GM19240 (cell line): ENCODE measurements at regions not wholly inside any gene's neighbourhood (a gene's known extent, or its start where the extent isn't known, plus 50 kb on each side); places are given as distances from the start of the nearest gene placed in this dataset.
"Not testable (repeated sequence)": the region's sequence is repeated elsewhere in the genome, so short reads cannot be mapped to it uniquely, and the experiment has no call there.

Experiments used
- DNase-seq: peaks from one replicate; pipeline ENCODE4 v3.0.0; 2011; ENCODE audit warnings: low spot score; ENCODE audit not compliant: insufficient read length

- no peak for DNase-seq
Measured at GRCh38 chr4:148874331-148874730, 432.1 kb upstream of the NR3C2 start.

DNA sequence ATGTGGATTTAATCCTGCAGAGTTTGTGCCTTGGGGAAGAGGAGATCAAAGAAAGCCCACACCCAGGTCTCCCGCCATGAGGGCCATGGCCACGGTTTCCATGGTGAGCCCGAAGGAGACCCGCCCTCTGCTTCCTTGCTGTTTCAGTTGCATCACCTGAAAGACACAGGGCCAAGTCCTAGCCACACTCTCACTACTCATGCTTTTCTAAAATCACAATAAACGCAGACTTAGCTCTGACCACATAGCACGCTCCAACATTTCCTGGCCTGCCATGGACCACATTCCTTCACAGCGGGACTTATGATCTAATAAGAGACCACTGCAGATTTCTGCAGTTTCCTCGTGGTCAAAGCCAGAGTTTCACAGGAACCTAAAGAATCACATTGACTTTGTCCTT lies 426.0 kb upstream of the NR3C2 start:
- no peak for DNase-seq

DNA sequence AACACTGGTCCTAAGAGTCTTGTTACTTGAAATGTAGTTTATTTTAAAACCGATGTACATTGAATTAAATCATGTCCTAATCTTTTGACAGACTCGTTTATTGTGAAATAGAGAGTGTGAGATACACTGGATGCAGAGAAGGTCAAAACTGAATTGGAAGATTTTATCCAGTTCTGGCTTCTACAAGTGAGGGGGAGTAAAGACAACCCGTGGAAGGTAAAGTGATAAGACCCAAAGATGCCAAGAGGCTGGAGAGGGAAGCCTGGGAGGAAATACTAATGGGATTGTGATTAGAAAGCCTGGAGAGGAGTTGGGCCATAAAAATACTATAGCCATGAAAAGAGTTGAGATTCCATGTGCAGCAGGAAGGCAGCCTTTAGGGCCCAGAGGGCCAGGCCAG lies 424.5 kb upstream of the NR3C2 start:
- no peak for DNase-seq

- DNase-seq, result no peak
Measured at GRCh38 chr4:148857973-148858534, 415.8 kb upstream of the NR3C2 start.

GRCh38 chr4:148857239-148857972 lies 415.2 kb upstream of the NR3C2 start:
- no peak for DNase-seq

- no peak for DNase-seq
Measured at GRCh38 chr4:148854203-148854602, 412.0 kb upstream of the NR3C2 start.

- DNase-seq, result no peak
Measured at GRCh38 chr4:148852092-148852699, 410.0 kb upstream of the NR3C2 start.

DNA sequence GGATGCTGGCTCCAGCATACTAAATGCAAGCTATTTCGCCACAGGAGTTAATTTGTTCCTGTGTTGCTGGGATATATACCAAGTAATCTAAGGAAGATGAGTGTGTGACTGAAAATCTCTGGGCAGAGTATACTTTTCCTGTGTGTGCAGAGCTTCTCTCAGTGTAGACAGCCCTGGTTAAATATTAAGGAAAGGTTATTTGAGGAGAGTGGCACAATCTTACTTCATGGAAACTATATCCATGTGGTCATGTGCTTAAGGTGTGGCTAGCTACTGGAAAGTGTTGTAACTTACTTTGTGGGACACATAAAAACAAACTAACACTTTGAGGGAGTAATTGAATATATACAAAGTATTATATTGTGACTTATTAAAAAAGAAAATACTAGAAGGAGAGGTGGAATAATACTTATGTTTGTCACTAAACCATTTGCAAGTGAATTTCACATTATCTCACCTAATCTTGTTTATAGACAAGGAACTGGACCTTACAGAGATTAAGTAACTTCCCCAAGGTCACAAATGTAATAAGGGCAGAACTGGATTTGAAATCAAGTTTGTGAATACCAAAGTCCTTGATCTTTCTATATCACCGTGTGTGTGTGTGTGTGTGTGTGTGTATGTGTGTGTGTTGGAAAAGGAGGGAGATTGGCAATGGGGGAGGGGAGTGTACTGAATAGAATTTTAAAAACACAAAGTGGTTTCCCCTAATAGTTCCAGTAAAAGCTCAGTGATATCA lies 408.2 kb upstream of the NR3C2 start:
- DNase-seq, result no peak

- DNase-seq, result no peak
Measured at GRCh38 chr4:148849581-148849980, 407.4 kb upstream of the NR3C2 start.

- DNase-seq, result no peak
Measured at GRCh38 chr4:148847544-148848255, 405.5 kb upstream of the NR3C2 start.

- DNase-seq, result no peak
Measured at GRCh38 chr4:148845609-148846008, 403.4 kb upstream of the NR3C2 start.

DNA sequence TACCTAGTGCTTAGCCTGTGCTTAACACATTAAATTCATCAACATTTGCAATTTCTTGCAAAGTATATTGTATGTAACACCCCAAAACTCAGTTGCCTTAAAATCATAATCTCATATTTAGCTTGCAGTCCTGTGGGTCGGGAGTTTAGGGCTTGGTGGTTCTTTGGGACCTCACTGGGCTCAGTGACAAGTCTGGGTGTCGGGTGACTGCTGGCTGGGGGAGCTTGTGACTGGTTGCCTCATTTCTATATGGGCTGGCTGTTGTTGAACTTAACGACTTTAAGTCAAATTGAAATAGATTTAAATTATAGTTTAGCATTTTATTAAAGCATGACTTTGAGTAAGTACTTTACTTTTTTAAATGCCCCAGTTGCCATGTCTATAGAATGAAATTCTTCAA lies 401.4 kb upstream of the NR3C2 start:
- DNase-seq, result no peak

- DNase-seq, result no peak
Measured at GRCh38 chr4:148842843-148843242, 400.6 kb upstream of the NR3C2 start.

DNA sequence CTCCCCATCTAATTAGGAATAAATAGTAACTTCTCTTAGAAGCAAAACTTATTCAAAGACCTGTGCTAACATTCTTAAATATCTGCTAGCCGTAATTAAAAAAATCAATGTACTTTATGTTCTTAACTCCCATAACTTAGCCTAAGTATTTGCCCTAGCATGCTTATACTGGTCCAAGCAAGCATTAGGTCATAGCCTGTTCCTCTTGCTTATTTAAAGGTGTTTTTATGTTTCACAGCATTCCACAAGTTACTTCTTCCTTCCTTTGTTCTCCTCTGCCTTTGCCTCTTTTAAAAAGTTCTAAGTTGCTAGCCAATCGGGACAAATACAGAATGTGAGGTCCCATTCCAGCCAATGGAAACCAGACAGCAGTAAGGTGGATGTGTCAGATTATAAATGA lies 395.4 kb upstream of the NR3C2 start:
- DNase-seq, result not testable (repeated sequence)

- no peak for DNase-seq
Measured at GRCh38 chr4:148834804-148835631, 392.8 kb upstream of the NR3C2 start.

DNA sequence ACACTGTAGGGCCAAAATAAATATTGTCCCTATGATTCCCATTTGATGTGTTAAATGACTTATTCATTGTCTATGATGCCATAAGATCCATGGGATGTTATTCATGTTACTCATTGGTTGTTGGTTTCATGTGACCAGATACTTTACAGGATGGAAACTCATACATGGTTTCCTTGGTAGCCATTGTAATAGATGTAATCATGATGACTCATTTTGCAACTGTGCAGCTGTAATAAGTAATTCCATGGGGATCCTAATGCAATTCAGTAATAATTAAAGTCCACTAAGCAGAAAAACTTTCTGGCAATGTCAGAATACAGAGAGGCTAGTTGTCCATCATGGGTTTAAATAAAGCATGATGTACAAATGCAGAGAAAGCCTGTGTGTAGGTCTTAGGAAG lies 389.7 kb upstream of the NR3C2 start:
- DNase-seq, result no peak

GRCh38 chr4:148828291-148828690 lies 386.1 kb upstream of the NR3C2 start:
- DNase-seq, result no peak

- no peak for DNase-seq
Measured at GRCh38 chr4:148827781-148828180, 385.6 kb upstream of the NR3C2 start.

DNA sequence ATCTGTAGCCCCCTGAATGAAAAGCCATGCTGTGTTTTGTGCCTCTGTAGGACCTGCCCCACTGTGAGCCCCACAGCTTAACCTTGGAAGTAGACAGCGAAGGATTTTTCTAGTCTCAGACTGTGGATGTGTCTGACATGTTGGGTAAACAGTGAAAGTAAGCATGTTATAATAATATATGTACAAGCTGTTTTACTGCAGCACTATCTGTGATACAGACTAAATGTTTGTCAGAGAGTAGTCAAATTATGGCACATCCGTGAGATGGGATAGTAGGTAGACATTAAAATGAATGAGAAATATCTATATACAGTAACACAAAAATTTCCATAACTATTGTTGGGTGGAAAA lies 381.2 kb upstream of the NR3C2 start:
- no peak for DNase-seq

DNA sequence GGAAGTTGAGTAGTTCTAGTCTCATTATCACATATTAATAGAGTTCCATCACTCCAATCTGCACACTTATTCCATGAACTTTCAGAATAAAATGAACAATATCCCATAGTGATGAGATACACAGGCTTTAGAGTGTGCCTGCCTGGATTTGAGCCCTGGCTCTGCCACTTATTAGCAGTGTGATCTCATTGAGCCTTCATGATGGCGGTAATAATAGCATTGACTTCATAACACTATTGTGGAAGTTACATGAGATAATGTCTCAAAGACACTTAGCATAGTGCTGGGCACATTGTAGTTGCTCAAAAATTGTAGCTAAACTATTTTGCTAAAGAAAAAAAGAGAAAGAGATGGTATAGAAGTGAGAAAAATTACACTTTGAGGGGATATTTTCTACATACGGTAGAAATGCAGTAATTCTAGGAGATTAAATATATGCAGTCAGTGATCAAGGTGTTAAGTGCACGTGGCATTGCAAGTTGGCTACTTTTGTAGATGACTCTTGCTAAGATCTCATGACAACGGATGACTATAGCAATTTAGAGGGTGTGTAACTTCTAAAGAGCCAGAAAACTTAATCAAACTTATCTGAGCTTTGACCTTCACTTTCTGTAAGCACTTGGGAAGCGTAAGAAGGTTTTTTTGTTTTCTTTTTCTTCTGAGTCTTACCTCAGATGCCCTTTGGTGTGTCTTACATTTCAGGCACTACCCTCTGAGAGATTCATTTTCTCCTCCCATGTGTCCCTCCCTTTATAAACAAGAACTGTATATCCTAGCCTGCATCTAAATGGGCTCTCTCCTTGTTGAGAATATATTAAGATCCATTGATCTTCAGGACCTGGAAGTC lies 380.6 kb upstream of the NR3C2 start:
- DNase-seq, result no peak
